H9 (cell line): ENCODE measurements at regions not wholly inside any gene's neighbourhood (a gene's known extent, or its start where the extent isn't known, plus 50 kb on each side); places are given as distances from the start of the nearest gene placed in this dataset.

Experiments
- DNase-seq: peaks from one replicate; pipeline ENCODE4 v3.0.0-alpha.2; 2017
- H2AFZ ChIP-seq: one replicate; pipeline ENCODE4 v1.6.1; 2013; ENCODE audit warnings: mild to moderate bottlenecking, low read length, control low read depth, moderate library complexity
- H2AK5ac ChIP-seq: 2 replicates; pipeline ENCODE4 v1.6.1; 2013; ENCODE audit warnings: low read length, control low read depth, mixed read lengths; ENCODE audit not compliant: insufficient read length
- H2BK120ac ChIP-seq: one replicate; pipeline ENCODE4 v1.6.1; 2013; ENCODE audit warnings: low read depth, mild to moderate bottlenecking, low read length, control low read depth, inconsistent platforms; ENCODE audit not compliant: poor library complexity, severe bottlenecking
- H2BK12ac ChIP-seq: 2 replicates; pipeline ENCODE4 v1.6.1; 2013; ENCODE audit warnings: low read length, control low read depth, mixed read lengths, low read depth; ENCODE audit not compliant: insufficient read length
- H2BK15ac ChIP-seq: 2 replicates; pipeline ENCODE4 v1.6.1; 2013; ENCODE audit warnings: low read depth, low read length, control low read depth
- H2BK20ac ChIP-seq: one replicate; pipeline ENCODE4 v1.6.1; 2013; ENCODE audit warnings: low read depth, mild to moderate bottlenecking, low read length, control low read depth, inconsistent platforms; ENCODE audit not compliant: poor library complexity, severe bottlenecking
- H2BK5ac ChIP-seq: 2 replicates; pipeline ENCODE4 v1.6.1; 2013; ENCODE audit warnings: low read length, control low read depth, mixed read lengths; ENCODE audit not compliant: insufficient read length
- H3K14ac ChIP-seq: 2 replicates; pipeline ENCODE4 v1.6.1; 2013; ENCODE audit warnings: low read length, control low read depth; ENCODE audit not compliant: insufficient read depth
- H3K18ac ChIP-seq: 2 replicates; pipeline ENCODE4 v1.6.1; 2013; ENCODE audit warnings: low read depth, mild to moderate bottlenecking, mixed read lengths, low read length, control low read depth; ENCODE audit not compliant: insufficient read length
- H3K23ac ChIP-seq: 2 replicates; pipeline ENCODE4 v1.6.1; 2013; ENCODE audit warnings: low read length, control low read depth, mixed read lengths, low read depth; ENCODE audit not compliant: insufficient read length
- H3K23me2 ChIP-seq: 2 replicates; pipeline ENCODE4 v1.6.1; 2013; ENCODE audit warnings: low read depth, mild to moderate bottlenecking, mixed read lengths, low read length, control low read depth; ENCODE audit not compliant: insufficient read length, poor library complexity, severe bottlenecking
- H3K27ac ChIP-seq: 2 replicates; pipeline ENCODE4 v1.5.1; 2013; ENCODE audit warnings: low read length, control low read depth, mixed read lengths, low read depth; ENCODE audit not compliant: insufficient read length
- H3K27me3 ChIP-seq: 2 replicates; pipeline ENCODE4 v1.6.1; 2013; ENCODE audit warnings: low read length, control low read depth, inconsistent platforms; ENCODE audit not compliant: insufficient read depth
- H3K4ac ChIP-seq: 2 replicates; pipeline ENCODE4 v1.6.1; 2013; ENCODE audit warnings: low read depth, mild to moderate bottlenecking, control low read depth, inconsistent platforms, low read length, moderate library complexity
- H3K4me1 ChIP-seq: 2 replicates; pipeline ENCODE4 v1.6.1; 2013; ENCODE audit warnings: low read length, control low read depth, inconsistent platforms; ENCODE audit not compliant: insufficient read depth
- H3K4me2 ChIP-seq: 2 replicates; pipeline ENCODE4 v1.6.1; 2013; ENCODE audit warnings: low read length, control low read depth, mixed read lengths; ENCODE audit not compliant: insufficient read length, insufficient read depth
- H3K56ac ChIP-seq: 2 replicates; pipeline ENCODE4 v1.6.1; 2013; ENCODE audit warnings: low read depth, mild to moderate bottlenecking, mixed read lengths, low read length, control low read depth; ENCODE audit not compliant: insufficient read length
- H3K79me1 ChIP-seq: 2 replicates; pipeline ENCODE4 v1.6.1; 2013; ENCODE audit warnings: low read depth, mild to moderate bottlenecking, moderate library complexity, low read length, control low read depth, inconsistent platforms; ENCODE audit not compliant: insufficient read depth, poor library complexity, severe bottlenecking
- H3K79me2 ChIP-seq: 2 replicates; pipeline ENCODE4 v1.6.1; 2013; ENCODE audit warnings: low read length, control low read depth, inconsistent platforms; ENCODE audit not compliant: insufficient read depth
- H3K9ac ChIP-seq: 2 replicates; pipeline ENCODE4 v1.6.1; 2013; ENCODE audit warnings: low read length, control low read depth, mixed read lengths; ENCODE audit not compliant: insufficient read length; ENCODE audit errors: extremely low read depth
- H3K9me3 ChIP-seq: one replicate; pipeline ENCODE4 v1.6.1; 2013; ENCODE audit warnings: low read depth, low read length, inconsistent platforms; ENCODE audit not compliant: control insufficient read depth
- H3T11ph ChIP-seq: one replicate; pipeline ENCODE4 v1.6.1; 2013; ENCODE audit warnings: mild to moderate bottlenecking, low read length, control low read depth, inconsistent platforms
- H4K20me1 ChIP-seq: one replicate; pipeline ENCODE4 v1.6.1; 2013; ENCODE audit not compliant: control insufficient read depth, insufficient read length, insufficient read depth
- H4K5ac ChIP-seq: 2 replicates; pipeline ENCODE4 v1.6.1; 2013; ENCODE audit warnings: low read depth, mild to moderate bottlenecking, mixed read lengths, low read length, control low read depth; ENCODE audit not compliant: insufficient read length
- H4K8ac ChIP-seq: replicated peaks from 2 replicates; pipeline ENCODE4 v1.6.1; 2013; ENCODE audit warnings: low read length, control low read depth, mixed read lengths, low read depth; ENCODE audit not compliant: insufficient read length
- H4K91ac ChIP-seq: 2 replicates; pipeline ENCODE4 v1.6.1; 2013; ENCODE audit warnings: low read depth, mild to moderate bottlenecking, moderate library complexity, mixed read lengths, low read length, control low read depth; ENCODE audit not compliant: insufficient read length
- H3K27ac Mint-ChIP-seq, 3 experiments: 2 replicates in 2 of 3; 3 replicates in 1 of 3; pipeline ENCODE4 v1.8.0; 2020 to 2021; ENCODE audit warnings: mixed read lengths in 3 of 3, mild to moderate bottlenecking in 1 of 3, moderate library complexity in 1 of 3
- H3K27me3 Mint-ChIP-seq: 2 replicates; pipeline ENCODE4 v1.8.0; 2021; ENCODE audit warnings: low read depth, mild to moderate bottlenecking, moderate library complexity, mixed read lengths
- H3K36me3 Mint-ChIP-seq, 3 experiments: 2 replicates in 2 of 3; 3 replicates in 1 of 3; pipeline ENCODE4 v1.8.0; 2020 to 2021; ENCODE audit warnings: low read depth in 3 of 3, mixed read lengths in 3 of 3; ENCODE audit not compliant: insufficient read depth in 1 of 3
- H3K4me1 Mint-ChIP-seq, 2 experiments: 2 replicates each; pipeline ENCODE4 v1.8.0; 2020; ENCODE audit warnings: mixed read lengths in 2 of 2
- H3K4me3 Mint-ChIP-seq, 2 experiments: 2 replicates in 1 of 2; 3 replicates in 1 of 2; pipeline ENCODE4 v1.8.0; 2020 to 2021; ENCODE audit warnings: mild to moderate bottlenecking in 2 of 2, mixed read lengths in 2 of 2, moderate library complexity in 1 of 2
- H3K9me3 Mint-ChIP-seq, 2 experiments: 2 replicates in 1 of 2; 3 replicates in 1 of 2; pipeline ENCODE4 v1.8.0; 2020; ENCODE audit warnings: mild to moderate bottlenecking in 2 of 2, mixed read lengths in 2 of 2, moderate library complexity in 1 of 2
- WGBS: extraction: QIAGEN DNeasy Blood & Tissue Kit; methylation state at CpG from one replicate; pipeline ENCODE4 v1.1.7; 2013; ENCODE audit warnings: missing lambda C conversion rate, low lambda C conversion rate, mixed read lengths; ENCODE audit not compliant: insufficient read length; ENCODE audit errors: extremely low coverage; 5-methylcytosine and 5-hydroxymethylcytosine counted together
- TF ChIP-seq, protein P1 (sequence below): fragments of 200-600 bp; sonication (generic); conservative IDR thresholded peaks from 3 replicates; pipeline ENCODE4 v1.8.0; 2021; ENCODE audit warnings: antibody characterized with exemption, mild to moderate bottlenecking

DNA sequence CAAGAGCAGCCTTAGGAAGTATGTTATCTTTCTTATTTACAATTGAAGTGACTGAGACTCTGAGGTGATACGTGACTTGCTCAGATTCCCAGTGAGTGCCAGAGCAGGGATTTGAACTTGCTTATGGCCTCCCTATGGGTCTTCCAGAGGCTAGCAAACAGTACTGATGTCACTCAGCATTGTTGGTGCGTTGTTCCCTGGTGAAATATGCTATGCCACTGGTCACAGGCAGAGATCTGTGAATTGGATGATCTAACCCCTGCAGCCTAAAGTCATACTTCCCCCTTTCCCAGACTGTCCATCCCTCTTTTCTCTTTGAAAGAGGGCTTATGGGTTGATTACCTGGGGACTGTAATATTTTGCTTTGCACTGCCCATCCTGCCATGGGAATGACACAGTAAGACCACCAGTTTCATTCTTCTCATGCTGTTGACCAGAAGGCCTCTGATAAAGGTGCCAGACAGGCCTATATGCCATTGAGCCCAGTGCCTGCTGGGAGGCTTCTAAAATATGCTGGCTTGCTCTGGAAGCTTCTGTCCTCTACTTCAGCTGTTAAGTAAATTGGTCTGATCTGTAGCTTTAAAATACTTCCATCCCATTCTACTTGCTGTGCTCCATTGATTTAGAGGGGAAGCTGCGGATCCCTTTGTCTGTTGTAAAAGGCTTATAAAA is 152.2 kb upstream of the E2F8 start:
- no peak overlapping the region for H4K5ac ChIP-seq
- no peak overlapping the region for H3K56ac ChIP-seq
- H2BK20ac ChIP-seq: no peak overlapping the region
- H3K4me2 ChIP-seq: no peak overlapping the region
- peaks cover 10% of the 10 kb centered on the region for H3K27me3 Mint-ChIP-seq
- DNase-seq: no peak
- no peak overlapping the region for H3T11ph ChIP-seq
- WGBS: no CpG with 5 or more reads among the region's 3 CpGs
- peaks cover 16 to 19% of the 10 kb centered on the region in 2 experiments for H3K4me1 Mint-ChIP-seq
- no peak overlapping the region for H3K4me3 Mint-ChIP-seq
- no peak overlapping the region for H4K91ac ChIP-seq
- no peaks in the 10 kb centered on the region for H3K9me3 ChIP-seq
- no peak overlapping the region for H3K4ac ChIP-seq
- H4K20me1 ChIP-seq: no peaks in the 10 kb centered on the region
- H3K14ac ChIP-seq: no peak overlapping the region
- no peaks in the 10 kb centered on the region for H3K79me1 ChIP-seq
- TF ChIP-seq, protein P1, sequence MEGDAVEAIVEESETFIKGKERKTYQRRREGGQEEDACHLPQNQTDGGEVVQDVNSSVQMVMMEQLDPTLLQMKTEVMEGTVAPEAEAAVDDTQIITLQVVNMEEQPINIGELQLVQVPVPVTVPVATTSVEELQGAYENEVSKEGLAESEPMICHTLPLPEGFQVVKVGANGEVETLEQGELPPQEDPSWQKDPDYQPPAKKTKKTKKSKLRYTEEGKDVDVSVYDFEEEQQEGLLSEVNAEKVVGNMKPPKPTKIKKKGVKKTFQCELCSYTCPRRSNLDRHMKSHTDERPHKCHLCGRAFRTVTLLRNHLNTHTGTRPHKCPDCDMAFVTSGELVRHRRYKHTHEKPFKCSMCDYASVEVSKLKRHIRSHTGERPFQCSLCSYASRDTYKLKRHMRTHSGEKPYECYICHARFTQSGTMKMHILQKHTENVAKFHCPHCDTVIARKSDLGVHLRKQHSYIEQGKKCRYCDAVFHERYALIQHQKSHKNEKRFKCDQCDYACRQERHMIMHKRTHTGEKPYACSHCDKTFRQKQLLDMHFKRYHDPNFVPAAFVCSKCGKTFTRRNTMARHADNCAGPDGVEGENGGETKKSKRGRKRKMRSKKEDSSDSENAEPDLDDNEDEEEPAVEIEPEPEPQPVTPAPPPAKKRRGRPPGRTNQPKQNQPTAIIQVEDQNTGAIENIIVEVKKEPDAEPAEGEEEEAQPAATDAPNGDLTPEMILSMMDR: no peak
- no peak overlapping the region for H3K27ac ChIP-seq
- peaks cover 0 to 5% (median 2%) of the 10 kb centered on the region in 3 experiments; a peak in 4 of 7 replicates for H3K36me3 Mint-ChIP-seq
- H3K27me3 ChIP-seq: no peaks in the 10 kb centered on the region
- H3K18ac ChIP-seq: no peak overlapping the region
- no peaks in the 10 kb centered on the region for H3K79me2 ChIP-seq
- H2BK120ac ChIP-seq: no peak overlapping the region
- H3K9me3 Mint-ChIP-seq: peaks cover 4 to 5% of the 10 kb centered on the region in 2 experiments; a peak in 4 of 5 replicates
- no peak overlapping the region for H3K9ac ChIP-seq
- no peak overlapping the region for H2BK15ac ChIP-seq
- H3K23me2 ChIP-seq: no peaks in the 10 kb centered on the region
- no peak overlapping the region for H2BK12ac ChIP-seq
- H3K4me1 ChIP-seq: peaks cover 6% of the 10 kb centered on the region
- no peak overlapping the region for H2AK5ac ChIP-seq
- H2BK5ac ChIP-seq: no peak overlapping the region
- no peak overlapping the region for H2AFZ ChIP-seq
- H3K23ac ChIP-seq: no peak overlapping the region
- peak overlapping the region in 1 of 3 experiments; percentile 57; a peak in 1 of 7 replicates for H3K27ac Mint-ChIP-seq
- no peak overlapping the region for H4K8ac ChIP-seq
